ENCODE measurements at regions not wholly inside any gene's neighbourhood (a gene's known extent, or its start where the extent isn't known, plus 50 kb on each side); places are given as distances from the start of the nearest gene placed in this dataset.

DNA sequence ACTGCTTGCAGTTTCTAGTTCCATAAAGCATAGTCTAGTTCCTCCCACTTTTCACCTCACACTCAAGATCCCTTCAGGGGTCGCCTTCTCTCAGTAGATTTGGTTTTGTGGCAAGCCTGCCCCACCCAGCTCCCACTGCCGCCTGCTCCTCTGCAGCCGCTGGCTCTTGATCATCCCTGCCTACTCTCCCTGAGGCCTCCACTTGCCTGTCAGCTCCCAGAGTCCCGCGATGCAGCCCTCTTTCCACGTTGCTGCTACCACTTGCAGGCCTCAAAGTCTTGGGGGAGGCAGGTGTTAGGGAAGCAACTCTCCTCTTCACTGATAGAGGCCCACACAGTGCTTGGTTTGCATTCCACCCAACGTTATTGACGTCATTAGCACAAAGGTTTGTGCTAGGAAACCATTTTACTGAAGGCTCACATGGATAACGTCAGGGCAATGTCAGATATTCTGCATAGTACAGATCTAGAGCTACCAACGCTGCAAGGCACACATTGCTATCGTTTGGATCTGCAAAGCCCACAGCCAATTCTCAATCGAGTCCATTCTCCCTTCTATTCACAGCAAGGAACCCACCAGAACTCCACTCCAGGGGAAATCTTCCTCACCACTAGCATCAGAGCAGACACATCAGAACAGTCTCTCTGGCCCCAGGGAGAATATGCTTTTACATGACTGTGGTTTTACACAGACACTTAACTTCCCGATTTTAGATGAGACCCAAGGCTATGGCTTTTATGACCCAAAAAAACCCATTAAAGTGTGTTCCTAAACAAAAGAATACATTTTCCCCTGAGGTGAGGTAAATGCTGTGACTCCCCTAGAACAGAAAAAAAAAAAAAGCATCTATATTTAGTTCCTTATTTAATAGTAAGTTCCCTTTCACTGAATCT, 519.5 kb upstream of the CAMK1G start:
- Histone ChIP-seq H3K4me3 (no peak overlapping the region), H3K36me3 (no peaks in the 10 kb centered on the region), H3K27me3 (peaks cover 3% of the 10 kb centered on the region), H3K27ac (no peak overlapping the region), H3K4me1 (no peaks in the 10 kb centered on the region), H3K9me3 (no peaks in the 10 kb centered on the region)
- TF ChIP-seq, protein P1, sequence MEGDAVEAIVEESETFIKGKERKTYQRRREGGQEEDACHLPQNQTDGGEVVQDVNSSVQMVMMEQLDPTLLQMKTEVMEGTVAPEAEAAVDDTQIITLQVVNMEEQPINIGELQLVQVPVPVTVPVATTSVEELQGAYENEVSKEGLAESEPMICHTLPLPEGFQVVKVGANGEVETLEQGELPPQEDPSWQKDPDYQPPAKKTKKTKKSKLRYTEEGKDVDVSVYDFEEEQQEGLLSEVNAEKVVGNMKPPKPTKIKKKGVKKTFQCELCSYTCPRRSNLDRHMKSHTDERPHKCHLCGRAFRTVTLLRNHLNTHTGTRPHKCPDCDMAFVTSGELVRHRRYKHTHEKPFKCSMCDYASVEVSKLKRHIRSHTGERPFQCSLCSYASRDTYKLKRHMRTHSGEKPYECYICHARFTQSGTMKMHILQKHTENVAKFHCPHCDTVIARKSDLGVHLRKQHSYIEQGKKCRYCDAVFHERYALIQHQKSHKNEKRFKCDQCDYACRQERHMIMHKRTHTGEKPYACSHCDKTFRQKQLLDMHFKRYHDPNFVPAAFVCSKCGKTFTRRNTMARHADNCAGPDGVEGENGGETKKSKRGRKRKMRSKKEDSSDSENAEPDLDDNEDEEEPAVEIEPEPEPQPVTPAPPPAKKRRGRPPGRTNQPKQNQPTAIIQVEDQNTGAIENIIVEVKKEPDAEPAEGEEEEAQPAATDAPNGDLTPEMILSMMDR (IDR thresholded peaks at IDR 0.05) = no peak
- no peak for TF ChIP-seq POLR2A (IDR thresholded peaks at IDR 0.05)
- TF ChIP-seq EP300 (IDR thresholded peaks at IDR 0.05) = no peak
- no peak for TF ChIP-seq POLR2AphosphoS5 (IDR thresholded peaks at IDR 0.05)
- DNase-seq (ENCODE audit: low spot score in 2 of 2) = no peak
- 60% methylated on average over 12 of the region's 13 CpGs for WGBS

DNA sequence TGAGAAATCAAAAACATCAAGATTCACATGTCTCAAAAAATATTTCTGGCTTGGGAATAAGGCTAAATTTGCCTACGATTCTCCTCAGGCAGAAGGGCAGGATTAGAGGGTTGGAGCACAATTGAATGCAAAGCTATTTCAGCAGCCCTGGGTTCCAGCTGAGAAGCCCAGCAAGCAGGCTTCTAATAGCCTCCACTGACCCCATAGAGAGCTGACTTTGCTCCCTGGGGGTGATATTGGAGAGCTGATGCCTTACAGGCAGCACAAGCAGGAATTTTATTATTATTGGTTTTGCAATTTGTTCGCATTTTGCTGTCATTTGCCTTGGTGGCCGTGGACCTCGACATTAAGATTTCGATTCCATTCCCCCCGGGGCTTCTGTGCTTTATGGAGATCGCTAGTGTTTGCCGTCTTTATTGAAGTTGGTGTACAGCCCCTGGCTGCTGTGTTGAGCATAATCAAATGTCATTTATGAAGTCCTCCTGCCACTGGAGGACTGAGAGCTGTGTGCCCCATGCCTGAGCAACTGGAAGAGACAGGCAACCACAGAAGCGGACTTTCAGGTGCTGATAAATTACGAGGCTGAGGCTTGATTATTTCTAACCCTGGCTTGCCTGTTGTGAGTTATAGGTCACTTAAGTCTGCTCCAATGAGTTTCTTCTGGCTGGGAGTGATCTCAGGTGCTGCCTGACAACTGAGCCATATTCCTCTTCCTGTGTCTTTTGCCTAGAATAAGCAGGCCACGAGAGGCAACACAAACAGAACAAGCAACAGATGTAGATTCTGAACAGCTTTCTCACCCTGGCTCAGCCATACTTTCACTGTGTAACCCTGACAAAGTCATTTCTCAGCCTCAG, 518.4 kb upstream of the CAMK1G start:
- no peak for TF ChIP-seq POLR2A (IDR thresholded peaks at IDR 0.05)
- TF ChIP-seq, protein P1 (IDR thresholded peaks at IDR 0.05) = no peak
- TF ChIP-seq POLR2AphosphoS5 (IDR thresholded peaks at IDR 0.05) = no peak
- TF ChIP-seq EP300 (IDR thresholded peaks at IDR 0.05) = no peak
- WGBS = 80% methylated on average over 11 of the region's 11 CpGs
- no peak for DNase-seq (ENCODE audit: low spot score in 2 of 2)
- H3K27ac ChIP-seq = no peak overlapping the region
- H3K36me3 ChIP-seq = no peaks in the 10 kb centered on the region
- H3K9me3 ChIP-seq = no peaks in the 10 kb centered on the region
- no peaks in the 10 kb centered on the region for H3K27me3 ChIP-seq
- no peaks in the 10 kb centered on the region for H3K4me1 ChIP-seq
- no peak overlapping the region for H3K4me3 ChIP-seq

DNA sequence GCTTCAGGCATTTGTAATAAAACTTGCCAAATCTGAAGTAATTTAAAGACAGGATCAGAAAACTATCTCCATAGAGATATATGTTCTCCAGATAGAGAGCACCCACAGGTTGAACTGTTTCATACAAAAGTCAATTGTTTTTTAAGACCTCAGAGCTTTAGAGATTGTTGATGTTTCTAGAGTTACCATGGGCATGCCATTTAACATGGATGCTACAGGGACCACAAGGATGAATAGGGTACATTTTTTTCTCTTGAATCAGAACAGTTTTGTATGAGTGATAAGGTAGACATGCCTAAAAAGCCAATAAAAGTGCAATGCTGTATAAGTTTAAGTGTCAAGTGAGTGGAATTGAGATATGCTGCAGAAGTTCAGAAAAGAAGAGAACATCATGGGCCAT, 511.0 kb upstream of the CAMK1G start:
- no peaks in the 10 kb centered on the region for H3K9me3 ChIP-seq
- DNase-seq (ENCODE audit: low spot score in 2 of 2) = no peak
- no peak for TF ChIP-seq POLR2AphosphoS5 (IDR thresholded peaks at IDR 0.05)
- TF ChIP-seq, protein P1 (IDR thresholded peaks at IDR 0.05) = no peak
- no peak for TF ChIP-seq EP300 (IDR thresholded peaks at IDR 0.05)
- TF ChIP-seq POLR2A (IDR thresholded peaks at IDR 0.05) = no peak
- no peaks in the 10 kb centered on the region for H3K27me3 ChIP-seq
- no peaks in the 10 kb centered on the region for H3K36me3 ChIP-seq
- no peak overlapping the region for H3K27ac ChIP-seq
- no peaks in the 10 kb centered on the region for H3K4me1 ChIP-seq
- no peak overlapping the region for H3K4me3 ChIP-seq

DNA sequence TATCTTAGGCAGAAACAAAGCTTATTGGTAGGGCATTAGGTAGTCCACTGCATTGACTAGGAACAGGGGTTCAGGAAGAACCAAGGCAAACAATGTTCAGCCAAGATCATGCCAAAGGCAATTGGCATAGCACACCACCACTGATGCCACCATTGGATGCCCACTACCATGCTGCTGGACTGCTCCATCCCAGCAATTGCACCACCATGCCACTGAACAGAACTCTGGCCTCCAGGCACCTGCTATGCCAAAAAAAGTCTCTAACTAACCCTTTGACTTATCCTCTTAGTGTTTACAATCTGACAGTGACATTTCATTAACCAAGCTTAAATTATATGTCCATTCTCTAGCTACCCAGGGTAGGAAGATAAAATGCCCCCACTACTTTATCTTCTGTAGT, 509.6 kb upstream of the CAMK1G start:
- H3K27me3 ChIP-seq = no peaks in the 10 kb centered on the region
- no peak for DNase-seq (ENCODE audit: low spot score in 2 of 2)
- no peaks in the 10 kb centered on the region for H3K36me3 ChIP-seq
- H3K27ac ChIP-seq = no peak overlapping the region
- H3K9me3 ChIP-seq = no peaks in the 10 kb centered on the region
- no peaks in the 10 kb centered on the region for H3K4me1 ChIP-seq
- no peak overlapping the region for H3K4me3 ChIP-seq
- TF ChIP-seq POLR2A (IDR thresholded peaks at IDR 0.05) (no peak), POLR2AphosphoS5 (IDR thresholded peaks at IDR 0.05) (no peak), EP300 (IDR thresholded peaks at IDR 0.05) (no peak)
- TF ChIP-seq, protein P1 (IDR thresholded peaks at IDR 0.05) = no peak
